DND-41 (cell line): ENCODE measurements at regions not wholly inside any gene's neighbourhood (a gene's known extent, or its start where the extent isn't known, plus 50 kb on each side); places are given as distances from the start of the nearest gene placed in this dataset.

Experiments
- EZH2 ChIP-seq: IDR thresholded peaks from 3 replicates; pipeline ENCODE4 v1.6.1; 2012; ENCODE audit warnings: borderline replicate concordance, low read depth, mild to moderate bottlenecking, moderate library complexity, low read length, inconsistent platforms; ENCODE audit not compliant: severe bottlenecking
- TF ChIP-seq, protein P1 (sequence below): IDR thresholded peaks from 2 replicates; pipeline ENCODE4 v1.5.1; 2012; ENCODE audit warnings: borderline replicate concordance, low read length, moderate library complexity, mild to moderate bottlenecking; ENCODE audit not compliant: poor library complexity, severe bottlenecking; ENCODE audit errors: extremely low read depth

DNA sequence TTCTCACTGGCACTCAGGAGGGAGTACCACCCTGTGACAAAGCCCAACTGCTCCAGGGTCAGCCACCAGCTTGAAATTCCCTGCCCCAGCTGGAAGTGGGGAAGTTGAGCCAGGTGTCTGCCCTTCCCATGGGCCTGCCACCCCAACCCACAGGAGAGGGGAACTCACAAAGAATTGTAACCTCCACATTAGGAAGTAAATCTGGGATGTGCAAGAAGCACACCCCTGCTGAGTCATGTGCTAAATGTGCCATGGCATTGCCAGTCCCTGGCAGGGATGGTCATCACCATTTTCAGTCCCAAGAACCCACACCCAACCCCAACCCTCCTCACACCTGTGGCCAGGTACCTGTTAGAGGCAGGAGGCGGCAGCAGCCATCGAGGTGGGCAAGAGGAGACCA lies 165.2 kb upstream of the THBS1 start:
- TF ChIP-seq, protein P1, sequence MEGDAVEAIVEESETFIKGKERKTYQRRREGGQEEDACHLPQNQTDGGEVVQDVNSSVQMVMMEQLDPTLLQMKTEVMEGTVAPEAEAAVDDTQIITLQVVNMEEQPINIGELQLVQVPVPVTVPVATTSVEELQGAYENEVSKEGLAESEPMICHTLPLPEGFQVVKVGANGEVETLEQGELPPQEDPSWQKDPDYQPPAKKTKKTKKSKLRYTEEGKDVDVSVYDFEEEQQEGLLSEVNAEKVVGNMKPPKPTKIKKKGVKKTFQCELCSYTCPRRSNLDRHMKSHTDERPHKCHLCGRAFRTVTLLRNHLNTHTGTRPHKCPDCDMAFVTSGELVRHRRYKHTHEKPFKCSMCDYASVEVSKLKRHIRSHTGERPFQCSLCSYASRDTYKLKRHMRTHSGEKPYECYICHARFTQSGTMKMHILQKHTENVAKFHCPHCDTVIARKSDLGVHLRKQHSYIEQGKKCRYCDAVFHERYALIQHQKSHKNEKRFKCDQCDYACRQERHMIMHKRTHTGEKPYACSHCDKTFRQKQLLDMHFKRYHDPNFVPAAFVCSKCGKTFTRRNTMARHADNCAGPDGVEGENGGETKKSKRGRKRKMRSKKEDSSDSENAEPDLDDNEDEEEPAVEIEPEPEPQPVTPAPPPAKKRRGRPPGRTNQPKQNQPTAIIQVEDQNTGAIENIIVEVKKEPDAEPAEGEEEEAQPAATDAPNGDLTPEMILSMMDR, result no peak
- TF ChIP-seq EZH2, result no peak
